ENCODE measurements at regions not wholly inside any gene's neighbourhood (a gene's known extent, or its start where the extent isn't known, plus 50 kb on each side); places are given as distances from the start of the nearest gene placed in this dataset.
"Not testable (repeated sequence)": the region's sequence is repeated elsewhere in the genome, so short reads cannot be mapped to it uniquely, and the experiment has no call there.

GRCh38 chrX:82528525-82528924 is 979.6 kb upstream of the POU3F4 start:
- Mint-ChIP-seq H3K4me1 (ENCODE audit: low read depth) (no peaks in the 10 kb centered on the region), H3K4me3 (ENCODE audit: unreplicated experiment) (no peak overlapping the region), H3K9me3 (ENCODE audit: low read depth) (peaks cover 13% of the 10 kb centered on the region), H3K36me3 (ENCODE audit: low read depth) (no peaks in the 10 kb centered on the region), H3K27ac (ENCODE audit: unreplicated experiment) (no peak overlapping the region), H3K27me3 (ENCODE audit: low read depth) (no peaks in the 10 kb centered on the region)
- TF ChIP-seq CTCF (IDR thresholded peaks at IDR 0.05) = no peak
- DNase-seq (ENCODE audit: low spot score) = peak; percentile 18

GRCh38 chrX:82534086-82534597 is 973.9 kb upstream of the POU3F4 start:
- Mint-ChIP-seq H3K4me3 (ENCODE audit: unreplicated experiment) (no peak overlapping the region), H3K27me3 (ENCODE audit: low read depth) (no peaks in the 10 kb centered on the region), H3K36me3 (ENCODE audit: low read depth) (no peaks in the 10 kb centered on the region), H3K27ac (ENCODE audit: unreplicated experiment) (no peak overlapping the region), H3K4me1 (ENCODE audit: low read depth) (no peaks in the 10 kb centered on the region), H3K9me3 (ENCODE audit: low read depth) (peaks cover 25% of the 10 kb centered on the region)
- DNase-seq (ENCODE audit: low spot score) = no peak
- no peak for TF ChIP-seq CTCF (IDR thresholded peaks at IDR 0.05)

- H3K36me3 Mint-ChIP-seq (ENCODE audit: low read depth); H3K27ac Mint-ChIP-seq (ENCODE audit: unreplicated experiment); H3K27me3 Mint-ChIP-seq (ENCODE audit: low read depth); H3K4me3 Mint-ChIP-seq (ENCODE audit: unreplicated experiment); H3K4me1 Mint-ChIP-seq (ENCODE audit: low read depth); DNase-seq (ENCODE audit: low spot score): not testable (repeated sequence)
- H3K9me3 Mint-ChIP-seq (ENCODE audit: low read depth) = peaks cover 30% of the 10 kb centered on the region
Measured at GRCh38 chrX:82537205-82537604, 970.9 kb upstream of the POU3F4 start.

- H3K27ac Mint-ChIP-seq (ENCODE audit: unreplicated experiment) = no peak overlapping the region
- no peaks in the 10 kb centered on the region for H3K36me3 Mint-ChIP-seq (ENCODE audit: low read depth)
- peaks cover 34% of the 10 kb centered on the region for H3K9me3 Mint-ChIP-seq (ENCODE audit: low read depth)
- no peaks in the 10 kb centered on the region for H3K4me1 Mint-ChIP-seq (ENCODE audit: low read depth)
- TF ChIP-seq CTCF (IDR thresholded peaks at IDR 0.05) = no peak
- DNase-seq (ENCODE audit: low spot score) = no peak
- H3K27me3 Mint-ChIP-seq (ENCODE audit: low read depth) = no peaks in the 10 kb centered on the region
- no peak overlapping the region for H3K4me3 Mint-ChIP-seq (ENCODE audit: unreplicated experiment)
Measured at GRCh38 chrX:82541822-82542221, 966.3 kb upstream of the POU3F4 start.

- H3K36me3 Mint-ChIP-seq (ENCODE audit: low read depth); H3K4me3 Mint-ChIP-seq (ENCODE audit: unreplicated experiment); DNase-seq (ENCODE audit: low spot score); H3K27ac Mint-ChIP-seq (ENCODE audit: unreplicated experiment); H3K27me3 Mint-ChIP-seq (ENCODE audit: low read depth); H3K4me1 Mint-ChIP-seq (ENCODE audit: low read depth): not testable (repeated sequence)
- H3K9me3 Mint-ChIP-seq (ENCODE audit: low read depth) = peaks cover 39% of the 10 kb centered on the region
Measured at GRCh38 chrX:82552201-82552600, 955.9 kb upstream of the POU3F4 start.

- TF ChIP-seq CTCF (IDR thresholded peaks at IDR 0.05) = no peak
- H3K4me1 Mint-ChIP-seq (ENCODE audit: low read depth) = no peaks in the 10 kb centered on the region
- H3K36me3 Mint-ChIP-seq (ENCODE audit: low read depth) = no peaks in the 10 kb centered on the region
- H3K4me3 Mint-ChIP-seq (ENCODE audit: unreplicated experiment) = no peak overlapping the region
- H3K27ac Mint-ChIP-seq (ENCODE audit: unreplicated experiment) = no peak overlapping the region
- no peak for DNase-seq (ENCODE audit: low spot score)
- no peaks in the 10 kb centered on the region for H3K27me3 Mint-ChIP-seq (ENCODE audit: low read depth)
- peaks cover 40% of the 10 kb centered on the region for H3K9me3 Mint-ChIP-seq (ENCODE audit: low read depth)
Measured at GRCh38 chrX:82556588-82556987, 951.5 kb upstream of the POU3F4 start.
